Thoracic aorta (tissue), 2 donors: ENCODE measurements at regions not wholly inside any gene's neighbourhood (a gene's known extent, or its start where the extent isn't known, plus 50 kb on each side); places are given as distances from the start of the nearest gene placed in this dataset.
A peak's percentile ranks its signal among the peaks of the same experiment; 100 is the strongest.

ENCODE experiments used
- ATAC-seq: fragments of 150-250 bp; one replicate; pipeline ENCODE4 v1.8.0; 2017; ENCODE audit warnings: low read depth; ENCODE audit not compliant: insufficient number of reproducible peaks, low FRiP score
- DNase-seq: peaks from one replicate; pipeline ENCODE4 v3.0.0-alpha.2; 2020; ENCODE audit warnings: low spot score
- H3K27ac ChIP-seq, 2 donors: fragments of 200-600 bp; sonication (generic); 1 replicate in 1 of 2; 2 replicates in 1 of 2; pipeline ENCODE4 v1.5.1; 2016; ENCODE audit warnings: mild to moderate bottlenecking in 2 of 2, moderate library complexity in 2 of 2
- H3K27me3 ChIP-seq: fragments of 200-600 bp; sonication (generic); replicated peaks from 2 replicates; pipeline ENCODE4 v1.6.0; 2016; ENCODE audit warnings: mild to moderate bottlenecking; ENCODE audit not compliant: insufficient read depth
- H3K36me3 ChIP-seq: fragments of 200-600 bp; sonication (generic); one replicate; pipeline ENCODE4 v1.5.1; 2016
- H3K4me1 ChIP-seq, 2 donors: fragments of 200-600 bp; sonication (generic); 1 replicate in 1 of 2; 2 replicates in 1 of 2; pipeline versions ENCODE4 v1.5.1 to v1.6.0; 2016; ENCODE audit warnings: low read depth in 2 of 2, mild to moderate bottlenecking in 1 of 2; ENCODE audit not compliant: control insufficient read depth in 1 of 2
- H3K4me3 ChIP-seq: fragments of 200-600 bp; sonication (generic); 2 replicates; pipeline ENCODE4 v1.5.1; 2016; ENCODE audit warnings: mild to moderate bottlenecking
- H3K9me3 ChIP-seq: fragments of 200-600 bp; sonication (generic); 2 replicates; pipeline ENCODE4 v1.5.1; 2016
- CTCF ChIP-seq: fragments of 200-600 bp; sonication (generic); IDR thresholded peaks from one replicate; pipeline ENCODE4 v1.5.1; 2019; ENCODE audit warnings: antibody characterized with exemption

DNA sequence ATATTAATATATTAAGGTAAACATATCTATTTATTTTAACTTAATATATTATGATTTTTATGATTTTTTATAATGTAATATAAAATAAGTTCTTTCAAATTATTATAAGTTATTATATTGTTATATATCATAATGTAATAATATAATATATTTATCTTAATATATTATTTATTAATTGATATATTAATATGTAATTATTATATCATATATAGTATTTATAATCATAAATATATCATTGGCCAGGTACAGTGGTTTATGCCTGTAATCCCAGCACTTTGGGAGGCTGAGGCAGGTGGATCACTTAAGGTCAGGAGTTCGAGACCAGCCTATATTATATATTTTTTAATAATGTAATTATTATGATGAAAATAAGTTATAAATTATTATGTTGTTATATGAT is 118.1 kb downstream of the MPP7 start:
- Histone ChIP-seq H3K9me3 (no peaks in the 10 kb centered on the region), H3K36me3 (no peaks in the 10 kb centered on the region), H3K4me1 (peaks cover 5 to 29% of the 10 kb centered on the region in 2 donors), H3K27me3 (no peaks in the 10 kb centered on the region), H3K27ac (no peak overlapping the region), H3K4me3 (no peak overlapping the region)
- DNase-seq (no peak), ATAC-seq (no peak)
- TF ChIP-seq CTCF, result no peak

- no peak for TF ChIP-seq CTCF
- DNase-seq, result no peak
- Histone ChIP-seq H3K4me1 (peaks cover 5 to 48% of the 10 kb centered on the region in 2 donors), H3K27ac (peak overlapping the region in 1 of 2 donors; percentile 27), H3K27me3 (no peaks in the 10 kb centered on the region), H3K36me3 (no peaks in the 10 kb centered on the region), H3K4me3 (no peak overlapping the region), H3K9me3 (no peaks in the 10 kb centered on the region)
- ATAC-seq, result no peak
Observed at GRCh38 chr10:28181478-28182096, 121.3 kb downstream of the MPP7 start.

- TF ChIP-seq CTCF, result no peak
- no peaks in the 10 kb centered on the region for H3K9me3 ChIP-seq
- peaks cover 5 to 48% of the 10 kb centered on the region in 2 donors for H3K4me1 ChIP-seq
- no peaks in the 10 kb centered on the region for H3K27me3 ChIP-seq
- no peak overlapping the region for H3K27ac ChIP-seq
- no peak for DNase-seq
- H3K36me3 ChIP-seq, result no peaks in the 10 kb centered on the region
- ATAC-seq, result no peak
- no peak overlapping the region for H3K4me3 ChIP-seq
Observed at GRCh38 chr10:28180654-28181053, 122.2 kb downstream of the MPP7 start.

GRCh38 chr10:28179743-28180099 is 123.1 kb downstream of the MPP7 start:
- H3K9me3 ChIP-seq, result no peaks in the 10 kb centered on the region
- no peak for DNase-seq
- peaks cover 5 to 48% of the 10 kb centered on the region in 2 donors for H3K4me1 ChIP-seq
- H3K27ac ChIP-seq, result no peak overlapping the region
- no peaks in the 10 kb centered on the region for H3K36me3 ChIP-seq
- ATAC-seq, result no peak
- no peaks in the 10 kb centered on the region for H3K27me3 ChIP-seq
- TF ChIP-seq CTCF, result no peak
- peak overlapping the region; percentile 56 for H3K4me3 ChIP-seq

DNA sequence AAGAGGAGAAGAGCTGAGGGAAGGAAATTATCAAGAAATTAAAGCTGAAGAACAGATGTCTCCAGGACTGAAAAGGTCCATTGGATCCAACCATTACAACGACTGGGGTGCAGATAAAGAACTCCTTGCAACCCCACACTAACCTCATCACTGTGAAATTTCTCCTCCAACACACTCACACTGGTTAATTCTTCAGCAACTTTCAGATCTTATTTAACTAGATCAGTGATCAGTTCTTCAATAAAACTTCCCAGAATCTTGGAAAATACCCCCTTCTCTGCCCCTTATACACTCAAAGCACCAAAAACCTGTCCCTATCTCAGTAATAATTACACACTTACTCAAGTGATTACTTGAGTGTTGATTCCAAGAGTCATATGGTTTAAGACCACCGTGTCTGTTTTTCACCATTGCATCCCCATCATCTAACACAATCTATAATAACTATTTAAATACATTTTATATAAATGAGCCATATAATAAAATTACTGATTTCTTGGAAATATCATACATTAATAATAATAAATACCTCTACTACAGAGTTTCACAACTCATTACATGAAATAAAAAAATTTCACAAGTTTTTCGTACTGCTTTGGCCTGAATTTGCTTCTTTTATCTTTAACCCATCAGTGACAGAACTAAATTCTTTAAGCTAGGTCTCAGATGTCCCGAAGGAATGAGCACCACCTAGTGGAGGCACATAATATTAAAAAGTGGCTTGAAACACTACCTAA is 123.7 kb downstream of the MPP7 start:
- no peaks in the 10 kb centered on the region for H3K9me3 ChIP-seq
- H3K4me1 ChIP-seq, result peaks cover 5 to 48% of the 10 kb centered on the region in 2 donors
- H3K4me3 ChIP-seq, result peak overlapping the region; percentile 56
- TF ChIP-seq CTCF, result peak; percentile 82
- no peaks in the 10 kb centered on the region for H3K36me3 ChIP-seq
- no peaks in the 10 kb centered on the region for H3K27me3 ChIP-seq
- ATAC-seq (no peak), DNase-seq (no peak)
- H3K27ac ChIP-seq, result no peak overlapping the region
